NCI-H524 (cell line): ENCODE measurements at regions not wholly inside any gene's neighbourhood (a gene's known extent, or its start where the extent isn't known, plus 50 kb on each side); places are given as distances from the start of the nearest gene placed in this dataset.
"Not testable (repeated sequence)": the region's sequence is repeated elsewhere in the genome, so short reads cannot be mapped to it uniquely, and the experiment has no call there.

Source experiments
- DNase-seq, 2 experiments: peaks; one replicate each; lab custom pipeline; 2025; lab: John Stamatoyannopoulos, UW

GRCh38 chr10:36051500-36051991 is 409.4 kb upstream of the FZD8 start:
- DNase-seq: no peak

- DNase-seq: no peak
These were observed 408.8 kb upstream of the FZD8 start for GRCh38 chr10:36050763-36051499.

- no peak for DNase-seq
These were observed 406.7 kb upstream of the FZD8 start for GRCh38 chr10:36048780-36049179.

GRCh38 chr10:36048236-36048635 is 406.1 kb upstream of the FZD8 start:
- no peak for DNase-seq

GRCh38 chr10:36042135-36042534 is 400.0 kb upstream of the FZD8 start:
- no peak for DNase-seq

- DNase-seq: peak; percentile 86 to 91
These were observed 396.3 kb upstream of the FZD8 start for GRCh38 chr10:36038316-36038955.

- no peak for DNase-seq
These were observed 394.0 kb upstream of the FZD8 start for GRCh38 chr10:36036137-36036536.

- no peak for DNase-seq
These were observed 391.7 kb upstream of the FZD8 start for GRCh38 chr10:36033808-36034207.

GRCh38 chr10:36030516-36030915 is 388.4 kb upstream of the FZD8 start:
- no peak for DNase-seq

- DNase-seq: no peak
These were observed 384.7 kb upstream of the FZD8 start for GRCh38 chr10:36026656-36027390.

- no peak for DNase-seq
These were observed 384.0 kb upstream of the FZD8 start for GRCh38 chr10:36026081-36026480.

- no peak for DNase-seq
These were observed 381.8 kb upstream of the FZD8 start for GRCh38 chr10:36023939-36024338.

GRCh38 chr10:36021096-36021495 is 379.0 kb upstream of the FZD8 start:
- DNase-seq: no peak

GRCh38 chr10:36019749-36020148 is 377.7 kb upstream of the FZD8 start:
- DNase-seq: no peak

- no peak for DNase-seq
These were observed 376.9 kb upstream of the FZD8 start for GRCh38 chr10:36018996-36019395.

GRCh38 chr10:36017137-36017536 is 375.0 kb upstream of the FZD8 start:
- DNase-seq: no peak

GRCh38 chr10:36007369-36007768 is 365.3 kb upstream of the FZD8 start:
- DNase-seq: no peak

GRCh38 chr10:36003688-36004087 is 361.6 kb upstream of the FZD8 start:
- no peak for DNase-seq

GRCh38 chr10:36003031-36003600 is 361.0 kb upstream of the FZD8 start:
- DNase-seq: no peak

GRCh38 chr10:36002445-36002844 is 360.3 kb upstream of the FZD8 start:
- DNase-seq: no peak

GRCh38 chr10:36000754-36001153 is 358.7 kb upstream of the FZD8 start:
- not testable (repeated sequence) for DNase-seq

- peak in 1 of 2 experiments; percentile 29 for DNase-seq
These were observed 355.9 kb upstream of the FZD8 start for GRCh38 chr10:35998026-35998425.

- no peak for DNase-seq
These were observed 353.4 kb upstream of the FZD8 start for GRCh38 chr10:35995485-35995884.
